ENCODE measurements at regions not wholly inside any gene's neighbourhood (a gene's known extent, or its start where the extent isn't known, plus 50 kb on each side); places are given as distances from the start of the nearest gene placed in this dataset.

DNA sequence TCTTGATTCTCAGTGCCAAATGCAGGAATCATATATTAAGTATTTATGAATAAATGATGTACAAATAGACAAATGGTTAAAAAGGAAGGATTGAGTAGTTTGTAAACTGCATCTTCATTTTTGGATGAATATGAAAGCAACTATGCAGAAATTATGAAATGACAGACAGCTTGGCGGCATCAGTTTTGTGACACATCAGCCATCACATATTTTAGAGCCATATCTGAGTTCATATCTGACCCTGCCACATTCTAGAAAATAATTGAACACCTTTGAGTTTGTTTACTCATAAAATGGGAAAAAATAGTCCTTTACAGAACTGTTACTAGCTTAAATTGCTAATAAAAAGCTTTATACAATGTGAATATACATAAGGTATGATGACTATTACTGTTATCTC, 448.2 kb downstream of the KIF20B start:
- Histone ChIP-seq H3K27me3 (ENCODE audit: control insufficient read depth in 5 of 5, insufficient read depth in 4 of 5, low read length in 5 of 5) (no peaks in the 10 kb centered on the region), H3K9ac (ENCODE audit: low read length in 5 of 5) (no peak overlapping the region), H3K4me3 (ENCODE audit: low read depth in 1 of 5, low read length in 5 of 5) (no peak overlapping the region), H3K4me1 (ENCODE audit: control insufficient read depth in 5 of 5, insufficient read depth in 5 of 5, low read length in 5 of 5) (no peaks in the 10 kb centered on the region), H3K36me3 (ENCODE audit: control insufficient read depth in 5 of 5, insufficient read depth in 5 of 5, low read length in 5 of 5) (no peaks in the 10 kb centered on the region), H3K9me3 (ENCODE audit: control insufficient read depth in 5 of 5, low read length in 5 of 5) (no peaks in the 10 kb centered on the region), H3K27ac (ENCODE audit: low read depth, low read length) (no peak overlapping the region)

DNA sequence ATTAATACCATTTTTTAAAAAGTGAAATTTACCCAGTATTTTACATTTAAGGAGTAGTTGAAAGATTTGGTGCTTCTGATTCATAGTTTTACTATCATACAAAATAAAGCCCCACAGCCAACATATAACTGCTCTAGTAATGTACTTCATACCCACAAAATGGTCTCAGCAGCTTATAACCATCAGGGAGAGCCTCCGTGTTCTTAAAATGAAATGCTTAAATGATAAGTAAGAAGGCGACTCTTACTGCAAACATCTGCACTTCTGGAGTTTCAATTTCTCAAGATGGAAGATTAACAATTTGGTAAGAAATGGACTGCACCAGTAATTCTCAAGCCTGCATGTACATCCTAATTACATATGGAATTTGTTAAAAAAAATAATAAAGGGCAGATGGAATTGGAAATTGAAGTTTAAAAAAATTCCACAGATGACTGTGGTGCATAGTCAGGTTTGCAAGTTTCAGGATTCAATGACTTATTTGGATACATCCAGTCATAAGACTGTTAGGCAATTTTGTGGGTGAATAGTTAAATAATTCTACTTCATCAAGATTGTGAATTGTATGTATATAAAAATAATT, 461.0 kb downstream of the KIF20B start:
- H3K27ac ChIP-seq (ENCODE audit: low read depth, low read length), result no peak overlapping the region
- no peak overlapping the region for H3K4me3 ChIP-seq (ENCODE audit: low read depth in 1 of 5, low read length in 5 of 5)
- H3K27me3 ChIP-seq (ENCODE audit: control insufficient read depth in 5 of 5, insufficient read depth in 4 of 5, low read length in 5 of 5), result no peaks in the 10 kb centered on the region
- H3K9ac ChIP-seq (ENCODE audit: low read length in 5 of 5), result no peak overlapping the region
- no peaks in the 10 kb centered on the region for H3K4me1 ChIP-seq (ENCODE audit: control insufficient read depth in 5 of 5, insufficient read depth in 5 of 5, low read length in 5 of 5)
- H3K9me3 ChIP-seq (ENCODE audit: control insufficient read depth in 5 of 5, low read length in 5 of 5), result peaks cover 0 to 5% (median 0%) of the 10 kb centered on the region in 5 donors
- no peaks in the 10 kb centered on the region for H3K36me3 ChIP-seq (ENCODE audit: control insufficient read depth in 5 of 5, insufficient read depth in 5 of 5, low read length in 5 of 5)

DNA sequence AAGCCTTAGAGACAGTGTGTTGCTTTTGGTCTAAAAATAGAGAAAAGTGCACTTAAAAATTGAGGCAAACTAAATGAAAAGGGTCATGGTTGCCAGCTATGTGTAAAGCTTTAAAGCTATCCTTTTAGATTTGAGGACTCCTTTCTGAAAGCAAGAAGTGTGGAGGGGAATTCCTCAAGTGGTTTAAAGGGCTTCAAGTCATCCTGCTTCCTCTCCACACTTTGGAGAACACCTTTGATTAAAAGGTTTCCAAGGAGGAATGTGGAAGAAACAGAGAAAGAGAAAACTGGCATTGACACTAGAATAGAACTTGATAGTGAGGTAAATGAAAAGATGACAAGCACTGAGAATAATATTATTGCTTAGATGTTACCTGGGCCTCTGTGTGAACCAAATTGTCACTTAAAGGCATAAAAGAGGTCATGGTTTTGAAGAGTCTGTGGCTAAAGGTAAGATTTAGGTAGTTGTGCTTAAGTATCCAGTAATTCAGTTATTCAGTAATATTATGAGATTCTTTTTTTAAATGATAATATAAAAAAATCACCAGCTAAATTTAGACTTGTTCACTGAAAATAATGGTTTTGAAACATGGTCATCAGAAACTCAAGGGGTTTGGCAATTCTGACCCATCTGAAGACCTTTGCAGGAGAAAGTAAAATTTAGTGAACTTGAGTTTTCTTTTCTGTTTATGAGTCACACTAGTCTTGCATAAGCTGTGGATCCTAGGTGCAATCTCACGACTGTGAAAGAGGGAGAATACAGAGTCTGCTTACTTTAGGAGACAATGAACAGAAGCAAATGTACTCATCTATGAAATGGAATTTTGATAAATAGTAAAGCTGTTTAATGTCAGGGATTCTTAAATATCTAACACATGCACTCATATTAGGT, 466.0 kb downstream of the KIF20B start:
- Histone ChIP-seq H3K4me3 (ENCODE audit: low read depth in 1 of 5, low read length in 5 of 5) (no peak overlapping the region), H3K9me3 (ENCODE audit: control insufficient read depth in 5 of 5, low read length in 5 of 5) (peaks cover 0 to 5% (median 0%) of the 10 kb centered on the region in 5 donors), H3K9ac (ENCODE audit: low read length in 5 of 5) (no peak overlapping the region), H3K27ac (ENCODE audit: low read depth, low read length) (no peak overlapping the region), H3K4me1 (ENCODE audit: control insufficient read depth in 5 of 5, insufficient read depth in 5 of 5, low read length in 5 of 5) (no peaks in the 10 kb centered on the region), H3K36me3 (ENCODE audit: control insufficient read depth in 5 of 5, insufficient read depth in 5 of 5, low read length in 5 of 5) (no peaks in the 10 kb centered on the region), H3K27me3 (ENCODE audit: control insufficient read depth in 5 of 5, insufficient read depth in 4 of 5, low read length in 5 of 5) (no peaks in the 10 kb centered on the region)

DNA sequence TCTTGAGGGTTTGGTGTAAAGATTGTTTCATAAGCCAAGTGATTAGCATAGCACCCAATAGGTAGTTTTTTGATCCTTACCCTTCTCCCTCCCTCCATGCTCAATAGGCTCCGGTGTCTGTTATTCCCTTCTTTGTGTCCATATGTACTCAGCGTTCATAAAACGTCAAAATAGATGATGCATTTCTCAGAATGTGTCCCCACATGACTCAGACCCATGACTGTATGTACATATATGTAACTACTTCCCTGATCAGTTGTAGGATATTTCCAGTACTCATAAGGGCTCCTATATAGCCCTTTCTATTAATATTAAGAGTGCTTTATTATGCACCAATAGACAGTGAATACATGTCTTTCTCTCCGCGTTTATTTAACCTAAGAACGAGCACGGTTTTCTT, 466.9 kb downstream of the KIF20B start:
- peaks cover 0 to 5% (median 0%) of the 10 kb centered on the region in 5 donors for H3K9me3 ChIP-seq (ENCODE audit: control insufficient read depth in 5 of 5, low read length in 5 of 5)

DNA sequence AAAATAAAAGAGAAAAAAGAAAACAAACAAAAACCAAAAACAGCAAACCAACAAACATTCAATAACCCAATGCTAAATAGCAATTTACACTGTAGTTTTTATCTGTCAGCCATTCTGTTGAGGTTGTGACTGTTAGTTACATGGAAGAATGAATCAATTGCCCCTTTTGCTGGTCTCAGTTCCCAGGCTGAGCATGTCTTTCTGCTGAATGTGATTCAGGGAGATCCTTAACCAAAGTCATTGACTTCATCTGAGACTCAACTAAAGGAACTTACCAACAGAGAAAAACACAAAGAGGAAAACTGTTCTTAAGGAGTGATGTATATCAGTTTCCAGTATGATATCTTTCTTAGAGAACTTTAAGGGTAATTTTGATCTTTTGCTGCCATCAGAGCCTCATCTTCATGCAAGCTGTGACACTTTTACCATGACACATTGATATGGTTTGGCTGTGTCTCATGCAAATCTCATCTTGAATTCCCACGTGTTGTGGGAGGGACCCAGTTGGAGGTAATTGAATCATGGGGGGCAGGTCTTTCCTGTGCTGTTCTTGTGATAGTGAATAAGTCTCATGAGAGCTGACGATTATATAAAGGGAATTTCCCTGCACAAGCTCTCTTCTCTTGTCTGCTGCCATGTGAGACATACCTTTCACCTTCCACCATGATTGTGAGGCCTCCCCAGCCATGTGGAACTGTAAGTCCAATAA, 469.8 kb downstream of the KIF20B start:
- no peak overlapping the region for H3K27ac ChIP-seq (ENCODE audit: low read depth, low read length)
- no peaks in the 10 kb centered on the region for H3K4me1 ChIP-seq (ENCODE audit: control insufficient read depth in 5 of 5, insufficient read depth in 5 of 5, low read length in 5 of 5)
- no peak overlapping the region for H3K4me3 ChIP-seq (ENCODE audit: low read depth in 1 of 5, low read length in 5 of 5)
- no peaks in the 10 kb centered on the region for H3K36me3 ChIP-seq (ENCODE audit: control insufficient read depth in 5 of 5, insufficient read depth in 5 of 5, low read length in 5 of 5)
- H3K27me3 ChIP-seq (ENCODE audit: control insufficient read depth in 5 of 5, insufficient read depth in 4 of 5, low read length in 5 of 5), result no peaks in the 10 kb centered on the region
- H3K9me3 ChIP-seq (ENCODE audit: control insufficient read depth in 5 of 5, low read length in 5 of 5), result peaks cover 0 to 2% (median 0%) of the 10 kb centered on the region in 5 donors
- no peak overlapping the region for H3K9ac ChIP-seq (ENCODE audit: low read length in 5 of 5)

More for the DNA sequence above, 466.9 kb downstream of the KIF20B start:
- no peaks in the 10 kb centered on the region for H3K36me3 ChIP-seq (ENCODE audit: control insufficient read depth in 5 of 5, insufficient read depth in 5 of 5, low read length in 5 of 5)
- no peak overlapping the region for H3K4me3 ChIP-seq (ENCODE audit: low read depth in 1 of 5, low read length in 5 of 5)
- H3K27me3 ChIP-seq (ENCODE audit: control insufficient read depth in 5 of 5, insufficient read depth in 4 of 5, low read length in 5 of 5), result no peaks in the 10 kb centered on the region
- H3K27ac ChIP-seq (ENCODE audit: low read depth, low read length), result no peak overlapping the region
- no peak overlapping the region for H3K9ac ChIP-seq (ENCODE audit: low read length in 5 of 5)
- H3K4me1 ChIP-seq (ENCODE audit: control insufficient read depth in 5 of 5, insufficient read depth in 5 of 5, low read length in 5 of 5), result no peaks in the 10 kb centered on the region

DNA sequence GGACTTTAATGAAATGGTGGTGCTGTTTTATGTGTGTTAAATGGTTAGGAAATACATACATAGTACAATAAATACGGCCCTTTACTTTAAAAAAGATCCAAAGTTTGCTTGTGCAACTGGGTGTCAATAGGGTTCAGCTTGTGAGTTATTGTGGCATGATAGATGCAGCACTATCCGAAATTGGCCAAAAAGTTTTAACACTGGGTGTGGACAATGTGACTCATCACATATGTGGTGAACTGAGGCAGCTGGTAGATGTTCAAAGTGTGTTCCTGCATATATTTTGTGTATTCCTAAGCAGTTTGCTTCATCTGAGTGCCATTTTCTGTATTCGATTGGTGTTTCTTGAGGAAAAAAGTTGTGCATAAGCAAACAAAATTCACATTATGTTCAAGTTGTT, 473.1 kb downstream of the KIF20B start:
- no peak overlapping the region for H3K9ac ChIP-seq (ENCODE audit: low read length in 5 of 5)

DNA sequence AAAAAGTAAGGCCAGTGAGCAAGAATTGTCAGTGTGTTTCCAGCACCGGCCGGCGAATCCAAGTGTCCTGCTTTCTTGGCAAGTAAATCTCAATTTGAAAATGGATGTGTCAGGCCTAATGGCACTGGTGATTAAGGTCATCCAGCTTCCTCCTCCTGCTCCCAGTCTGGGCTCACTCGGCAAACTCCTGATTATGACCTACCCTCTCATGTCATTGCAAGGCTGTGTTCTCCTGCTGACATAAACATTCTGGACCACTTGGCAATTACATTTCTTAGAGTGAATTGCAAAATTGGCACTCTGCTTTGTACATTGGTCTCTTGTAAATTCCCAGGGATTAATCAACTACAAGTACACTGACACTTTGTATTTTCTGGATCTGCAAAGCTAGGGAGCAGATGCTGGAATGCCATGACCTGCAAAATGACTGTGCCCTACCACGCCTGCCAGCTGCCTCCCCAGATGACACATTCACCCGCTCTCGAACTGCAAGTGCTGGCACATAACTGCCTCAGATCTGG, 473.8 kb downstream of the KIF20B start:
- Histone ChIP-seq H3K4me1 (ENCODE audit: control insufficient read depth in 5 of 5, insufficient read depth in 5 of 5, low read length in 5 of 5) (no peaks in the 10 kb centered on the region), H3K27ac (ENCODE audit: low read depth, low read length) (no peak overlapping the region), H3K36me3 (ENCODE audit: control insufficient read depth in 5 of 5, insufficient read depth in 5 of 5, low read length in 5 of 5) (no peaks in the 10 kb centered on the region), H3K9me3 (ENCODE audit: control insufficient read depth in 5 of 5, low read length in 5 of 5) (peaks cover 0 to 2% (median 0%) of the 10 kb centered on the region in 5 donors), H3K9ac (ENCODE audit: low read length in 5 of 5) (no peak overlapping the region), H3K4me3 (ENCODE audit: low read depth in 1 of 5, low read length in 5 of 5) (no peak overlapping the region), H3K27me3 (ENCODE audit: control insufficient read depth in 5 of 5, insufficient read depth in 4 of 5, low read length in 5 of 5) (no peaks in the 10 kb centered on the region)

More for the DNA sequence above, 473.1 kb downstream of the KIF20B start:
- no peaks in the 10 kb centered on the region for H3K36me3 ChIP-seq (ENCODE audit: control insufficient read depth in 5 of 5, insufficient read depth in 5 of 5, low read length in 5 of 5)
- no peak overlapping the region for H3K27ac ChIP-seq (ENCODE audit: low read depth, low read length)
- no peak overlapping the region for H3K4me3 ChIP-seq (ENCODE audit: low read depth in 1 of 5, low read length in 5 of 5)
- no peaks in the 10 kb centered on the region for H3K4me1 ChIP-seq (ENCODE audit: control insufficient read depth in 5 of 5, insufficient read depth in 5 of 5, low read length in 5 of 5)
- peaks cover 0 to 2% (median 0%) of the 10 kb centered on the region in 5 donors for H3K9me3 ChIP-seq (ENCODE audit: control insufficient read depth in 5 of 5, low read length in 5 of 5)
- H3K27me3 ChIP-seq (ENCODE audit: control insufficient read depth in 5 of 5, insufficient read depth in 4 of 5, low read length in 5 of 5), result no peaks in the 10 kb centered on the region

DNA sequence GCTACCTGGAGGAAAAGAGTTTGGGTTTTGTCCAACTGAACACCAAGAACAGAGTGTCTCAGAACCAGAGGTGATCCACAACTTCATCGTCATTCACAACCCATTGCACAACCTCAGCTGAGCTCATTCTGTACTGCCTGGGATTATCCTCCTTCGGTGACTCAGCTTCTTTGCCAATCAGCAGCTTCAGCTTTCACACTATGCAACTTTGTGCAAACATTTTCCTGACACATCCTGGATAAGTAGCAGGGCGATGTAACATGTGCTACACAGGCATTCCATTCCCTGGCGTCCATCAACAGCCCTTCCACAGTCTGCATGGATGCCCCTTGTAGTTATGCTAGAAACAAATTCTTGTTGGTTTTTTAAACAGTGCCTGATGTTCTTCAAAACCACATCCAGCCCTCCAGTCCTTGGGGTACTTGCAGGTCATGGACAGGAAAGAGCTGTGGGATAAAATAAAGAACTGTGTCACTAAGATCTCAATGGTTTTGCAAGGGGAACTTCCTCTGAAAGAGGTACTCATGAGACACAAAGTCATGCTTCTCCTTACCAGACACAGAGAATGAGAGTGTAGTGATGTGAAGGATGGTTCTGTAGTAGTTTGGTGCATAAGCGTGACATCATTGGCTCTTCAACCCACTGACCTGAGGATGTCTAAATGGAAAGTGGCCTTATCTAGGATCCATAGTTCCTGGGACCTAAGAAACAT, 478.5 kb downstream of the KIF20B start:
- H3K27me3 ChIP-seq (ENCODE audit: control insufficient read depth in 5 of 5, insufficient read depth in 4 of 5, low read length in 5 of 5), result no peaks in the 10 kb centered on the region
- no peaks in the 10 kb centered on the region for H3K36me3 ChIP-seq (ENCODE audit: control insufficient read depth in 5 of 5, insufficient read depth in 5 of 5, low read length in 5 of 5)
- H3K4me3 ChIP-seq (ENCODE audit: low read depth in 1 of 5, low read length in 5 of 5), result no peak overlapping the region
- no peaks in the 10 kb centered on the region for H3K4me1 ChIP-seq (ENCODE audit: control insufficient read depth in 5 of 5, insufficient read depth in 5 of 5, low read length in 5 of 5)
- no peak overlapping the region for H3K9ac ChIP-seq (ENCODE audit: low read length in 5 of 5)
- no peak overlapping the region for H3K27ac ChIP-seq (ENCODE audit: low read depth, low read length)
- H3K9me3 ChIP-seq (ENCODE audit: control insufficient read depth in 5 of 5, low read length in 5 of 5), result peaks cover 0 to 2% (median 0%) of the 10 kb centered on the region in 5 donors

DNA sequence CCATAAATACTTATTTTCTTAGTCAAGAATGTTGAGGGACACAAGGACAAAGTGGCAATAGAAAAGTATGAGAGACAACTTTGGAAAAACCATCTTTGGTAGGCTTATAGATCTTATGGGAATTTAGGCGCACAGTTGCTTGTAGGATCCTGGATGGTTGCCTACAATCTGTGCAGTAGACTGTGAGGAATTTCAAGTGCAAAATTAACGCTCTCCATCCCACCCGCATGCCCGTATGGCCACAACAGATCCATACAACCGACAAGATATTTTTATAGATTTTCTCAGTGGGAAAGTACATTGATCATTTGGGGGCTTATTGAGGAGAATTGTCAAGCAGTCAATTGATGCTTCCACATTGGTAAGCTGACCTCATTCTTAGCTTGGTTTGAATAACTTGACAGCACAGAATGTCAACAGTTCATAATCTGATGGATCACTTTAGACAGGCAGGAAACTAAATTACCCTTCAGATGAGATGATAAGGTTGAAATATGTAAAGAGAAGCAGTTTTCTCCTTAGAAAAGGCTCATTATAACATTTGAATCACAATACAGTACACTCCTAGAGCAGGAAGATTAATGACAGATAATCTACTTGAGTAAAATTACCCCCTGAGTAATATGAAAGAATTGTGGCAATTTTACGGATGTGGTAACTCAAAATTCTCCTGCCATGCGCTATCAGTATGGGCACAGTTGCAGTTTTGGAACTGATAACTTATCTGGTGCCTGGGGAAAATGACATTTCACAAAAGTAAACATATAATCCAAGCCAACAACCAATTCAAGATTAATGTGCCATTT, 479.7 kb downstream of the KIF20B start:
- Histone ChIP-seq H3K27me3 (ENCODE audit: control insufficient read depth in 5 of 5, insufficient read depth in 4 of 5, low read length in 5 of 5) (no peaks in the 10 kb centered on the region), H3K4me3 (ENCODE audit: low read depth in 1 of 5, low read length in 5 of 5) (no peak overlapping the region), H3K9me3 (ENCODE audit: control insufficient read depth in 5 of 5, low read length in 5 of 5) (peaks cover 0 to 2% (median 0%) of the 10 kb centered on the region in 5 donors), H3K9ac (ENCODE audit: low read length in 5 of 5) (no peak overlapping the region), H3K27ac (ENCODE audit: low read depth, low read length) (no peak overlapping the region), H3K36me3 (ENCODE audit: control insufficient read depth in 5 of 5, insufficient read depth in 5 of 5, low read length in 5 of 5) (no peaks in the 10 kb centered on the region), H3K4me1 (ENCODE audit: control insufficient read depth in 5 of 5, insufficient read depth in 5 of 5, low read length in 5 of 5) (no peaks in the 10 kb centered on the region)
